ENCODE measurements at regions not wholly inside any gene's neighbourhood (a gene's known extent, or its start where the extent isn't known, plus 50 kb on each side); places are given as distances from the start of the nearest gene placed in this dataset.

DNA sequence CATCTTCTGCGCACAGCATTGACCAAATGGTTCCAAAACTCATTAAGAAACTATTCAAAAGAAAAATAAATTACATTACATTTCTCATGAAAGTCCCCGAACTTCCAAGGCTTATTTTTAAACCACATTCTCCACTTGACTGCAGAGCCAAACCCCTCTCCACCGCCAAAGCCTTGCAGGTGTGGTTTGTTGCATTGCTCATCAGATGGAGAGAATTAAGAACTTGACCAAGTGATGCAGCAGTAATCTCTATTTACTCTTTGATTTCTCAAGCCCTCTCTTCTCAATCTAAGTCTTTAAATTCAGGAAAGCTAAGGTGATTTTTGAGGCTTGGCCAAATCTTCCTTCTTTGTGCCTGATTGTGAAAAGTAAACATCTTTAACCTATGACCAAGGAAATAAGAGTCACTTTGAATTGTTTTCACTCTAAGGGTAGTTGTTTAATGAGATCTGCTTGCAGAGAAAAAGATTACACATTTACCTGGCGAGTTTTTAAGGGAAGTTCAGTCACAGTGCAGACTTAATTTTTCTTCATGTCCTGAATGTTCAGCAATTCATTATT, 290.5 kb upstream of the ITGA1 start:
- ChIA-PET SMC1A (ENCODE audit: uncharacterized antibody, unreplicated experiment) (no interaction called here), RAD21 (ENCODE audit: unreplicated experiment) (no interaction called here), POLR2A (no interaction called here), CTCF (no interaction called here)
- Histone ChIP-seq H3K9me3 (replicated peaks; ENCODE audit: control insufficient read depth, insufficient read depth, low read length) (no peaks in the 10 kb centered on the region), H4K20me1 (ENCODE audit: control insufficient read depth, insufficient read depth) (no peaks in the 10 kb centered on the region), H3K4me2 (ENCODE audit: control insufficient read depth, insufficient read depth) (no peak overlapping the region), H2AFZ (ENCODE audit: control insufficient read depth, low read depth, low read length) (no peak overlapping the region), H3K4me1 (ENCODE audit: control insufficient read depth, insufficient read depth, low read length) (no peaks in the 10 kb centered on the region), H3K9ac (ENCODE audit: control insufficient read depth, insufficient read depth, low read length) (no peak overlapping the region), H3K27me3 (replicated peaks in 1 of 2; ENCODE audit: control insufficient read depth in 2 of 2, insufficient read depth in 2 of 2, low read length in 1 of 2) (no peaks in the 10 kb centered on the region), H3K27ac (ENCODE audit: control insufficient read depth, insufficient read depth) (no peak overlapping the region), H3K4me3 (no peak overlapping the region), H3K36me3 (ENCODE audit: control insufficient read depth in 2 of 2, insufficient read depth in 2 of 2, low read length in 1 of 2) (no peaks in the 10 kb centered on the region), H3K79me2 (ENCODE audit: control insufficient read depth, insufficient read depth, low read length) (no peaks in the 10 kb centered on the region)
- FAIRE-seq = no peak
- ATAC-seq = no peak
- BruUV-seq (replicated peaks) = no TSS peak
- TF ChIP-seq ATF7 (IDR thresholded peaks at IDR 0.05; ENCODE audit: low read depth) (no peak), SUPT20H (IDR thresholded peaks at IDR 0.05; ENCODE audit: borderline replicate concordance, control insufficient read depth, low read depth, low read length) (no peak), ZNF217 (IDR thresholded peaks at IDR 0.05) (no peak), JUNB (IDR thresholded peaks at IDR 0.05) (no peak), BMI1 (IDR thresholded peaks at IDR 0.05; ENCODE audit: borderline replicate concordance) (no peak), SMAD5 (IDR thresholded peaks at IDR 0.05; ENCODE audit: low read depth) (no peak), ZBTB11 (CRISPR knock-in tag; IDR thresholded peaks at IDR 0.05) (no peak), SREBF2 (IDR thresholded peaks at IDR 0.05; ENCODE audit: low read length) (no peak), CHD1 (IDR thresholded peaks at IDR 0.05; ENCODE audit: low read depth, low read length) (no peak), RUNX3 (IDR thresholded peaks at IDR 0.05; ENCODE audit: low read length) (no peak), ZNF384 (IDR thresholded peaks at IDR 0.05; ENCODE audit: borderline replicate concordance, low read depth, low read length) (no peak), CEBPB (IDR thresholded peaks at IDR 0.05; ENCODE audit: borderline replicate concordance in 1 of 2, low read depth in 2 of 2, low read length in 2 of 2) (no peak)
- WGBS (ENCODE audit: insufficient coverage, insufficient replicate concordance, low lambda C conversion rate, missing lambda C conversion rate) = 6% methylated on average over 4 of the region's 4 CpGs
- intact Hi-C loops (cut with micrococcal nuclease; ENCODE audit: unreplicated experiment) (no loop called here), in situ Hi-C loops (cut with MboI) (no loop called here)
- no peak for DNase-seq (ENCODE audit: low read depth, low spot score)
